22Rv1 (cell line): ENCODE measurements at regions not wholly inside any gene's neighbourhood (a gene's known extent, or its start where the extent isn't known, plus 50 kb on each side); places are given as distances from the start of the nearest gene placed in this dataset.

Experiments used
- CTCF ChIP-seq: fragments of 450-650 bp; IDR thresholded peaks from 2 replicates; pipeline ENCODE4 v1.5.1; 2017; ENCODE audit warnings: mild to moderate bottlenecking
- ZFX ChIP-seq: fragments of 450-650 bp; IDR thresholded peaks from 2 replicates; pipeline ENCODE4 v1.6.1; 2017; ENCODE audit warnings: antibody characterized with exemption, borderline replicate concordance

- TF ChIP-seq CTCF (no peak), ZFX (no peak)
Measured at GRCh38 chr7:50190776-50191175, 97.7 kb upstream of the ZPBP start.
